ENCODE measurements at regions not wholly inside any gene's neighbourhood (a gene's known extent, or its start where the extent isn't known, plus 50 kb on each side); places are given as distances from the start of the nearest gene placed in this dataset.

DNA sequence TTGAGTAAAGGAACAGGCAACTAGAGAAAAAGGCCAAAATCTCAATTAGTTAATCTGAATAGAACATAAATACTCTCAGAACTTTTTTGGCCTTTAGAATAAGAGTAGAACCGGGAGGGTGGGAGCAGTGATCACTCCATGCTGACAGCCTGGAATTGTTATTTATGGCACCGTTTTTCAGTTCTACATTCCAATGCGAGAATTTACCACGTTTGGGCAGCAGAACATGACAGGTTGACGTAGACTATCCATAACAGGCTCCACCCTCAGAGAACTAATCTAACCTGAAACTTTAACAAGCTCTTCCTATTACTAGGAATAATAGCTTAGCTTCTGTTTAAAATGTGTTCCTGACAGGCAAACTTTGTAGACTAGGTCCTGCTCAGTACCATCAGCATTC lies 379.1 kb downstream of the SEC23A start:
- TF ChIP-seq CTCF (IDR thresholded peaks at IDR 0.05; ENCODE audit: poor library complexity) (no peak), EZH2 (IDR thresholded peaks at IDR 0.05; ENCODE audit: borderline replicate concordance) (no peak)
